Myocyte (in vitro differentiated cells): ENCODE measurements at regions not wholly inside any gene's neighbourhood (a gene's known extent, or its start where the extent isn't known, plus 50 kb on each side); places are given as distances from the start of the nearest gene placed in this dataset.

Experiments
- DNase-seq: peaks from one replicate; pipeline ENCODE4 v3.0.0-alpha.2; 2012; ENCODE audit warnings: low read depth

GRCh38 chr4:189322426-189322825, 618.2 kb upstream of the FRG1 start:
- no peak for DNase-seq

DNA sequence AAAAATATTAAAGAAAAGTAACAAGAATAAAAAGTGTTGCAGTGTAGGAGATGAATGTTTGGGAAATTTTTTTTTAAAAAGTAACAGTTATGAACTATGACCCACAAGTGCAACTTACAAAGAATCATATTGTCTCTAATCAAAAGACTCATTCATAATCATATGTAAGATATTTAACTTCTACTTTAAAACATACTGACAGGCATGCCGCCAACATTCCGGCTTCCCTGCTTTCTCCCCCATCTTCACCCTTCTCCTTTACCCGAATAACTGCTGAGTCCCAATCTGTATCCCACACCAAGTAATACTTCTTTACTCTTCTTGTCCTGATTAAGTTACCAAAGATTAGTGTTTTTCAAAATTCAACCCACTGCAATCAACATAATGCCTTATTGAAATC, 598.8 kb upstream of the FRG1 start:
- no peak for DNase-seq

DNA sequence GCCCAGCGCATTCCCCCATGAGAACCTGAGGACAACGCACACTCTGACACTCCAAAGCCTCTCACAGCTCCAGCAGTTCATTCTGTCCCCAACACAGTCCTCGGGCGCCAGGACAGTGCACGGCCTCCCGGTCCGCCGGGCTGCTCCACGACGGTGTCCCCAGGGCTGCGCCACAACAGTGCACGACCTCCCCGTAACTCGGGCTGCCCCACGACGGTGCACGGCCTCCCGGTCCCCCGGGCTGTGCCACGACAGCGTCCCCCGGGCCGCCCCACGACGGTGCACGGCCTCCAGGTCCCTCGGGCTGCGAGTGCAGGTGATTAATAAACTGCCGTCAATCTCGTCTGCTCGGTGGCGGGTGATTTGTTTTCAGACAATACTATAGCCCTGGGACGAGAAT, 585.1 kb upstream of the FRG1 start:
- no peak for DNase-seq

DNA sequence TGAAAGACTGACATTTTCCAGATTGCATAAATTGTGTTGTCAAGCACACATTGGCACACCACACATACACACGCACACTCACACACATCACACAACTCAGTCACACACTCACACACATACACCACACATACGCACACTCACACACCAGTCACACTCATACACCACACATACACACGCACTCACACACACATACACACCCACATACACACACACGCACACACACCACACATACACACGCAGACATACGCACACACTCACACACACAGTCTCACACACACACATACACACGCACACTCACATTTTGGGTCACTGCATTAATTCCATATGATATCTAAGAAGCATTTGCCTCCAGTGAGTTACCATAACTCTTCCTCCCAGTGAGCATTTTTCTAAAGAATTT, 578.3 kb upstream of the FRG1 start:
- no peak for DNase-seq

DNA sequence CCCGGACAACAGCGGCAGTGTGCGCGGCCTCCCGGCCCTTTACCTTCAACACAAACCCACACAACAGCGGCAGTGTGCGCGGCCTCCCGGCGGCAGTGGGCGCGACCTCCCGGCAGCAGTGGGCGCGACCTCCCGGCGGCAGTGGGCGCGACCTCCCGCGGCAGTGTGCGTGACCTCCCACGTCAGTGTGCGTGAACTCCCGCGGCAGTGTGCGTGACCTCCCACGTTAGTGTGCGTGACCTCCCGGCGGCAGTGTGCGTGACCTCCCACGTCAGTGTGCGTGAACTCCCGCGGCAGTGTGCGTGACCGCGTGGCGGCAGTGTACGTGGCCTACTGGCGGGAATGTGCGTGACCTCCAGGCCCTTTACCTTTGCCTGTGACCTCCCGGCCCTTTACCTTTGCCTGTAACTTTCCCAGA, 576.6 kb upstream of the FRG1 start:
- DNase-seq, result no peak

DNA sequence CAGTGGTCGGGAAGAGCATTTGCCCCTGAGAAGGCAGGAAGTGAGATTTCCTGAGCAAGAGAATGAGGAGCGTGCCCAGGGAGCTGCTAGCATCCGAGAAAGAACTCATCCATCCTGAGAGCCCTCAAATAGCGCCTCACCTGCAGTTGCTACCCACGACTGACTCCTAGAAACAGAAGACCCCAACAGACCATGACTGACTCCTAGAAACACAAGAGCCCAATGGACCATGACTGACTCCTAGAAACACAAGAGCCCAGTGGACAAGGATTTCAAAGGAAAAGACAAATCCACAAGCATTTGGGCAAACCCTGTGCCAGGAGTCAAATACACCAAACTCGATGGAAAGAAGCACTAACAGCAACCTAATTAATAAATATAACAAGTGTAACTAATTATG, 575.2 kb upstream of the FRG1 start:
- DNase-seq, result no peak

- no peak for DNase-seq
Observed at GRCh38 chr4:189367832-189368231, 572.8 kb upstream of the FRG1 start.

- DNase-seq, result no peak
Observed at GRCh38 chr4:189374176-189374575, 566.5 kb upstream of the FRG1 start.

GRCh38 chr4:189376901-189377300, 563.8 kb upstream of the FRG1 start:
- DNase-seq, result no peak

- DNase-seq, result no peak
Observed at GRCh38 chr4:189377569-189377968, 563.1 kb upstream of the FRG1 start.

- DNase-seq, result no peak
Observed at GRCh38 chr4:189385098-189385497, 555.6 kb upstream of the FRG1 start.

- DNase-seq, result no peak
Observed at GRCh38 chr4:189385579-189385978, 555.1 kb upstream of the FRG1 start.

GRCh38 chr4:189396435-189396834, 544.2 kb upstream of the FRG1 start:
- DNase-seq, result no peak

DNA sequence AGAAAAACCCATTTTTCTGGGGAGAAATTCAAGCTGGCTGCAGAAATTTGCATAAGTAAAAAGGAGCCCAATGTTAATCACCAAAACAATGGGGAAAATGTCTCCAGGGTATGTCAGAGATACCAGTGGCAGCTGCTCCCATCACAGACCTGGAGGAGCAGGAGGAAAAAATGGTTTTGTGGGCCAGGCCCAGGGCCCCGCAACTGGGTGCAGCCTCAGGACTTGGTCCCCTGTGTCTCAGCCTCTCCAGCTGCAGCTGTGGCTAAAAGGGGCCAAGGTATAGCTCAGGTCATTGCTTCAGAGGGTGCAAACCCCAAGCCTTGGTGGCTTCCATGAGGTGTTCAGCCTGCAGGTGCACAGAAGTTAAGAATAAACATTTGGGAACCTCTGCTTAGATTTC, 536.4 kb upstream of the FRG1 start:
- DNase-seq, result no peak

DNA sequence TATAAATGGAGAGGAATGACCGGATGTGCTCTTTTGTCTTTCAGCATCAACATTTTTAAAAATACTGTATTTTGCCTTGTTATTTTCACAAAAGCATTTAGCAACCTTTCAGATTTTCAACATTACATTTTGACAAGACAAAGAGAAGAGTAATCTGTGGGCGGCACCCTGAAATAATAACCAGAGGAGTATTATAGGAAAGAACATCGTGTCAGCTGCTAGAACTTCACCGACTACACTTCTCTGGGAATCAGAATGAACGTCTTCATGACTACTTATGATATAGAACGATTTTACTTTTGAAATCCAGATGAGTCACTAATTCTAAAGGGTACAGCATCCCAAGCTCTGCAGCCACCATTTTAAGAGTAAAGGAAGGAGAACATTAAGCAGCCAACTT, 531.5 kb upstream of the FRG1 start:
- no peak for DNase-seq

DNA sequence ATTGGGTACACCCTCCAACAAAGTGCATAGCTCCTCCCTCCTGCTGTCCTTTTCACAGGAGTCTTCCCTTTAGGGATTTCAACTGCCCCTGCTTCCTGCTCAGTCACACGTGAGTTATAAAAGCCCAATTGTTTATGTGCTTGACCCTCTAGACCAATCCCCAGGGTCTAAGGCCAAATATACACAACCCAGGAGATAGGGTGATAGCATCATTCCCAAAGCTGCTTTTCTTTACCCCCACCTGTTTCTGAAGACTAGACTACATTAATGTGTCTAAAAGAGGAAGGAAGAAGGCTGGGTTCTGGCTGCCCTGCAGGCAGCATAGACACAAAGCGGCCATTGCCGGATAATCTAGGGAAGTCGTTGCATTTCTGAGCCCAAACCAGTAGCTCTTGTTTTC, 526.7 kb upstream of the FRG1 start:
- DNase-seq, result no peak

- DNase-seq, result no peak
Observed at GRCh38 chr4:189420572-189420971, 520.1 kb upstream of the FRG1 start.

- DNase-seq, result no peak
Observed at GRCh38 chr4:189436207-189436606, 504.5 kb upstream of the FRG1 start.

DNA sequence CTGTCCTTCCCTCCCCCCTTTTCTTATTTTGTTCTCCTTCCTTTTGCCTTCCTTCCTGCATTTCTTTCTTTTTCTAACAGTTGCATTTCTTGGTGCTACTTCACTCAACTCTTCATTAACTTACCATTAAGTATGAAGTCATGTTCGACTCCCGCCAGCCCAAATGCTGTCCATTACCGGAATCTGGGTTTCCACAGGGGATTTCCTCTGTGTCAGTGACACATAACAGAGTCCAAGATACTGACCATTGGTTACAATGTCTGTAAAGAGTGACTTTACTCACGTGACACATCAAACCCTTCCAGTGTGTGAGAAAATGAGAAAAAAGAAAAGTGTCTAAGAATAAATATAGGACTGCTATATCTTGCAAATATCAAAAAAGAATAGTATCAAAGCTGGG, 500.0 kb upstream of the FRG1 start:
- DNase-seq, result no peak

DNA sequence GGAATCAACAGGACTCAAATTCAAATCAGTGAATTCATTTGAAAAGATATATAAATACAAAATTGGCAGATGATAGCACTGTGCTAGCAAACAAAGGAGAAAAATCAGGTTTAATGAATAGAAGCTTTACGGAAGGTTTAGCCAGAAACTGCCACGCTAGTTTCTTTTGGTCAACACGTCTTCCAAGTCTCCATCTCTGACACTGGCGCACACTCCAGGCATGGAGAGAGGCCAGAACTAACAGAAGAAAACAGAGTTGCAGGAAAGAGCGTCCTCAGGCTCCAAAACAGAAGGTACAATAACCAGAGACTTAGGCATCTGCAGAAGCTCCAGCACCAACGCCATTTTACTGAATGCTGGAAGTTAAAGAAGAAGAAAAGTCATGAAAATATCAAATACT, 497.3 kb upstream of the FRG1 start:
- no peak for DNase-seq

- DNase-seq, result no peak
Observed at GRCh38 chr4:189445613-189446012, 495.1 kb upstream of the FRG1 start.

DNA sequence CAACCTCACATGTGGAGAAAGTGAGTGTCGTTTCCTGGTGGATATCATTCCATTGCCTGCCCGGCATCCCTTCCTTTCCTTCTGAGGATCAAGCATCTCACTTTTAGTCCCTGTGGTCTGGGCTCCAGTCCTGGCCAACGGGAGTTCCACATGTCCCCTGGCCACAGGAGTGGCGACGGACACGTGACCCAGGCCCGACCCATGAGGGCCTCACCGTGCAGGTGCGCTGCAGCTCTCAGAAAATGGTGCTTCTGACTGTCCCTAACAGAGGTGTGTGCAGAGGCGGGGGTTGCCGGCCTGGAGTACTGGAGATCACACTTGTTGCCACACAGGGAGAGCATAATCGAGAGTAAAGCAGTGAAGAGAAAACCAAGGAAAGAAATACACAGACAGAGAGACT, 476.9 kb upstream of the FRG1 start:
- DNase-seq, result no peak

DNA sequence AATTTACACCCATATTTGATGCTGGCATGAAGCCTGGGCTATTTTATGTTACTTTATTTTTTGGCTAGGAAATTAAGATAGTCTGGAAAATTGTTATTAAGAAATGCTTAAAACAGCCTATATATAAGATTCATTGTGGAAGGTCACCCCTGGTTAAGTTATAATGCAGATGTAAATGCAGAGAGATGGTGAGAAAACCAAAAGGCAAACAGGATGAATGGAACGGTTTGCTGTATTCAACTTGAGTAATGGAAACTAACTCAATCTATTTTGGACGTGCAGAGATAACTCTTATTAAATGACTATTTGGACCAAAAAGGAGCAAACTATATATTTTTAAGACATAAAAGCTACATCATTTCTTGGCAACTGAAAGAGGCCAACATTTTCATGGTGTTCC, 446.3 kb upstream of the FRG1 start:
- DNase-seq, result no peak

- no peak for DNase-seq
Observed at GRCh38 chr4:189497516-189497915, 443.2 kb upstream of the FRG1 start.

DNA sequence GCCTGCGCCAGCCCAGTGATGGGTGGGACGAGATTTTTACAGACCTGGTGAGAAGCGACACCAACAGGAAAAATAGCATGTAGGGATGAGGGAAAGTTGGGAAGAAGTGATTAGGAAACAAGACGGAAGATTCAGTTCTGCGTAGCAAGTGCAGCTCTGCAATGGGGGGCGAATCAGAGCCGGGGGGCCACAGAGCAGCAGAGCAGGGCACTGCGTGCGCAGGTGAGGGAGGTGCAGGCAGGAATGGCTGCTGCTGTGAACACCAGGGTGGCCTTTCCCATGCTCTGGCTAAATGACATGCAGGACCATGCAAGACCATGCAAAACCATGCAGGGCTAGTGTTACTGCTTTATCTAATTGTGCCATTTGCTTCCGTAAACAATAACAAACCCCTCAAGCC, 442.7 kb upstream of the FRG1 start:
- DNase-seq, result no peak
